Neutrophil (primary cell): ENCODE measurements at regions not wholly inside any gene's neighbourhood (a gene's known extent, or its start where the extent isn't known, plus 50 kb on each side); places are given as distances from the start of the nearest gene placed in this dataset.

Source experiments
- H3K27ac ChIP-seq: fragments of 200-600 bp; sonication (generic); 2 replicates; pipeline ENCODE4 v1.5.1; 2016; ENCODE audit warnings: mild to moderate bottlenecking, moderate library complexity
- H3K27me3 ChIP-seq: fragments of 200-600 bp; sonication (generic); 2 replicates; pipeline ENCODE4 v1.6.0; 2016; ENCODE audit warnings: mild to moderate bottlenecking
- H3K36me3 ChIP-seq: fragments of 200-600 bp; sonication (generic); 2 replicates; pipeline ENCODE4 v1.5.1; 2017
- H3K4me1 ChIP-seq, 2 experiments: fragments of 200-600 bp in 1 of 2; sonication (generic) in 1 of 2; 1 replicate in 1 of 2; 2 replicates in 1 of 2; pipeline versions ENCODE4 v1.5.1 to v1.6.1; 2013 to 2016; ENCODE audit warnings: low read depth in 1 of 2, low read length in 1 of 2, mild to moderate bottlenecking in 1 of 2, moderate library complexity in 1 of 2; ENCODE audit not compliant: control insufficient read depth in 1 of 2, insufficient read depth in 1 of 2
- H3K4me3 ChIP-seq, 2 experiments: fragments of 200-600 bp in 1 of 2; sonication (generic) in 1 of 2; 1 replicate in 1 of 2; 2 replicates in 1 of 2; pipeline ENCODE4 v1.5.1; 2013 to 2016; ENCODE audit warnings: low read depth in 1 of 2, low read length in 1 of 2, mild to moderate bottlenecking in 1 of 2, moderate library complexity in 1 of 2
- H3K9me3 ChIP-seq: fragments of 200-600 bp; sonication (generic); 2 replicates; pipeline ENCODE4 v1.5.1; 2016
- TF ChIP-seq, protein P1 (sequence below): fragments of 200-600 bp; sonication (generic); IDR thresholded peaks from 2 replicates; pipeline ENCODE4 v1.5.1; 2016; ENCODE audit warnings: antibody characterized with exemption

- Histone ChIP-seq H3K27me3 (no peaks in the 10 kb centered on the region), H3K36me3 (no peaks in the 10 kb centered on the region), H3K9me3 (no peaks in the 10 kb centered on the region), H3K27ac (no peak overlapping the region), H3K4me3 (no peak overlapping the region), H3K4me1 (no peaks in the 10 kb centered on the region)
- TF ChIP-seq, protein P1, sequence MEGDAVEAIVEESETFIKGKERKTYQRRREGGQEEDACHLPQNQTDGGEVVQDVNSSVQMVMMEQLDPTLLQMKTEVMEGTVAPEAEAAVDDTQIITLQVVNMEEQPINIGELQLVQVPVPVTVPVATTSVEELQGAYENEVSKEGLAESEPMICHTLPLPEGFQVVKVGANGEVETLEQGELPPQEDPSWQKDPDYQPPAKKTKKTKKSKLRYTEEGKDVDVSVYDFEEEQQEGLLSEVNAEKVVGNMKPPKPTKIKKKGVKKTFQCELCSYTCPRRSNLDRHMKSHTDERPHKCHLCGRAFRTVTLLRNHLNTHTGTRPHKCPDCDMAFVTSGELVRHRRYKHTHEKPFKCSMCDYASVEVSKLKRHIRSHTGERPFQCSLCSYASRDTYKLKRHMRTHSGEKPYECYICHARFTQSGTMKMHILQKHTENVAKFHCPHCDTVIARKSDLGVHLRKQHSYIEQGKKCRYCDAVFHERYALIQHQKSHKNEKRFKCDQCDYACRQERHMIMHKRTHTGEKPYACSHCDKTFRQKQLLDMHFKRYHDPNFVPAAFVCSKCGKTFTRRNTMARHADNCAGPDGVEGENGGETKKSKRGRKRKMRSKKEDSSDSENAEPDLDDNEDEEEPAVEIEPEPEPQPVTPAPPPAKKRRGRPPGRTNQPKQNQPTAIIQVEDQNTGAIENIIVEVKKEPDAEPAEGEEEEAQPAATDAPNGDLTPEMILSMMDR: no peak
These were observed 127.3 kb upstream of the DTNBP1 start for GRCh38 chr6:15790116-15790515.

DNA sequence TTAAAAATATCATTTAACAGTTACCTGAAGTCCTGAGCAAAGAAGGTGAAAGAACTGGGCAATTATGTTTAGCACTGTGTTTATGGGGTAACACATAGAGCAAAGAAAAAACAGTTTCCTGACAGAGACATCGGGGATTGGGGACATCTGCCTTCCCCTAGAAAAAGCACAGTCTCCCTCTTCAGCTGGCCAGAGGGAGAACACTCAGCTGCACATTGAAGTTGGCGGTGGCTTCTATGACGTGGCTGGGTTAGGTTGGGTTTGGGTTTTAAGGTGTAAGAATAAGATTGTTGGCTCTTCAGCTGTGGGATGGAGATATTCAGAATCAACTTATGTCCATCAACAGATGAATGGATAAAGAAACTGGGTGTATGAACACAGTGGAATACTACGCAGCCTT, 124.0 kb upstream of the DTNBP1 start:
- Histone ChIP-seq H3K9me3 (no peaks in the 10 kb centered on the region), H3K4me1 (no peaks in the 10 kb centered on the region), H3K36me3 (no peaks in the 10 kb centered on the region), H3K27ac (no peak overlapping the region), H3K4me3 (no peak overlapping the region), H3K27me3 (no peaks in the 10 kb centered on the region)
- TF ChIP-seq, protein P1: no peak

GRCh38 chr6:15783484-15783883, 120.7 kb upstream of the DTNBP1 start:
- TF ChIP-seq, protein P1: no peak
- H3K36me3 ChIP-seq: no peaks in the 10 kb centered on the region
- no peaks in the 10 kb centered on the region for H3K27me3 ChIP-seq
- H3K4me3 ChIP-seq: no peak overlapping the region
- no peaks in the 10 kb centered on the region for H3K9me3 ChIP-seq
- no peak overlapping the region for H3K27ac ChIP-seq
- no peaks in the 10 kb centered on the region for H3K4me1 ChIP-seq

GRCh38 chr6:15781890-15782289, 119.1 kb upstream of the DTNBP1 start:
- H3K27me3 ChIP-seq: no peaks in the 10 kb centered on the region
- no peak overlapping the region for H3K4me3 ChIP-seq
- no peak overlapping the region for H3K27ac ChIP-seq
- TF ChIP-seq, protein P1: no peak
- no peaks in the 10 kb centered on the region for H3K9me3 ChIP-seq
- H3K36me3 ChIP-seq: no peaks in the 10 kb centered on the region
- H3K4me1 ChIP-seq: no peaks in the 10 kb centered on the region

GRCh38 chr6:15781333-15781732, 118.5 kb upstream of the DTNBP1 start:
- Histone ChIP-seq H3K9me3 (no peaks in the 10 kb centered on the region), H3K27ac (no peak overlapping the region), H3K27me3 (no peaks in the 10 kb centered on the region), H3K36me3 (no peaks in the 10 kb centered on the region), H3K4me1 (no peaks in the 10 kb centered on the region), H3K4me3 (no peak overlapping the region)
- TF ChIP-seq, protein P1: no peak

GRCh38 chr6:15780437-15780836, 117.6 kb upstream of the DTNBP1 start:
- no peak overlapping the region for H3K27ac ChIP-seq

More at GRCh38 chr6:15780437-15780836, 117.6 kb upstream of the DTNBP1 start:
- TF ChIP-seq, protein P1: no peak
- H3K27me3 ChIP-seq: no peaks in the 10 kb centered on the region
- no peaks in the 10 kb centered on the region for H3K9me3 ChIP-seq
- no peak overlapping the region for H3K4me3 ChIP-seq
- H3K36me3 ChIP-seq: no peaks in the 10 kb centered on the region
- H3K4me1 ChIP-seq: no peaks in the 10 kb centered on the region
